K562 (cell line): ENCODE measurements at regions not wholly inside any gene's neighbourhood (a gene's known extent, or its start where the extent isn't known, plus 50 kb on each side); places are given as distances from the start of the nearest gene placed in this dataset.

Source experiments
- CXXC5 ChIP-seq: fragments of 250-450 bp; sonication (Bioruptor Pico); IDR thresholded peaks from 2 replicates; pipeline ENCODE4 v1.8.0; 2022; ENCODE audit warnings: inconsistent platforms, mild to moderate bottlenecking, moderate library complexity
- ETV1 ChIP-seq: fragments of 450-650 bp; conservative IDR thresholded peaks from 2 replicates; pipeline ENCODE4 v1.6.1; 2016; ENCODE audit warnings: missing genetic modification characterization, control low read depth, low read depth, missing compliant biosample characterization
- FOXP4 ChIP-seq: sonication (generic); formaldehyde crosslinking; IDR thresholded peaks from 2 replicates; pipeline ENCODE4 v1.8.0; 2022; ENCODE audit warnings: mild to moderate bottlenecking, missing genetic modification reagents, borderline replicate concordance
- TCF7 ChIP-seq: sonication (generic); IDR thresholded peaks from 2 replicates; pipeline ENCODE4 v1.6.1; 2016; ENCODE audit warnings: antibody characterized with exemption, borderline replicate concordance
- ZFPM2 ChIP-seq: fragments of 250-450 bp; sonication (Bioruptor Pico); IDR thresholded peaks from 2 replicates; pipeline ENCODE4 v1.5.1; 2022; ENCODE audit warnings: mild to moderate bottlenecking

- TF ChIP-seq FOXP4 (no peak), ZFPM2 (CRISPR knock-in tag) (no peak), ETV1 (tag) (no peak), TCF7 (no peak), CXXC5 (CRISPR knock-in tag) (no peak)
Observed at GRCh38 chr5:135085133-135085935, 51.3 kb upstream of the PITX1 start (continued).
